Peyer's patch (tissue), 4 donors: ENCODE measurements at regions not wholly inside any gene's neighbourhood (a gene's known extent, or its start where the extent isn't known, plus 50 kb on each side); places are given as distances from the start of the nearest gene placed in this dataset.

ENCODE experiments used
- CTCF ChIP-seq, 6 experiments: fragments of 450-650 bp in 4 of 6; fragments of 200-600 bp in 2 of 6; sonication (generic) in 1 of 6; IDR thresholded peaks; one replicate each; pipeline ENCODE4 v1.5.1; 2017 to 2019; ENCODE audit warnings: antibody characterized with exemption in 6 of 6, mild to moderate bottlenecking in 3 of 6, moderate library complexity in 1 of 6
- POLR2A ChIP-seq, 2 donors: fragments of 450-650 bp; IDR thresholded peaks; one replicate each; pipeline ENCODE4 v1.5.1; 2017; ENCODE audit warnings: antibody characterized with exemption in 2 of 2, mild to moderate bottlenecking in 2 of 2, moderate library complexity in 2 of 2

DNA sequence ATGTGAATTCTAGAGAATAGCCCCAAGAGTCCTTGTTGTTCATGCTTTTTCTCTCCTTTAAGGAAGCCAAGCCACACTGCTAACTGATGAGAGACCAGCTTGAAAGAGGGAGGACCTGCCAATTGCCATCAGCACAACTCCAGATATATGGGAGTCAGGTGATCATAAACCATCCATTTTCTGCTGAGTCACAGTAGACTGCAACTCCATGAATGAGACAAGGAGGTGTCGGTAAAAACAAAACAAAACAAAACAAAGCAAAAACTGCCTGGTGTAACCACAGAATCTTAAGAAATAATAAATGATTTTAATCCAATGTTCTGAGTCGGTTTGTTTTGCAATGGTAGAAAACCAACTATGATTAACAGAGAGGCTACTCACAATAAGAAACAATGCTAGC, 837.3 kb downstream of the PCDH7 start:
- TF ChIP-seq POLR2A (IDR thresholded peaks at IDR 0.05) (no peak), CTCF (IDR thresholded peaks at IDR 0.05) (no peak)
